D341Med (cell line): ENCODE measurements at regions not wholly inside any gene's neighbourhood (a gene's known extent, or its start where the extent isn't known, plus 50 kb on each side); places are given as distances from the start of the nearest gene placed in this dataset.
"Not testable (repeated sequence)": the region's sequence is repeated elsewhere in the genome, so short reads cannot be mapped to it uniquely, and the experiment has no call there.

Experiments
- DNase-seq: peaks from one replicate; pipeline ENCODE4 v3.0.0; 2012; ENCODE audit warnings: low spot score

- DNase-seq: not testable (repeated sequence)
Measured at GRCh38 chr15:84360902-84361301, 125.3 kb downstream of the GOLGA6L4 start.

- DNase-seq: not testable (repeated sequence)
Measured at GRCh38 chr15:84384421-84384820, 148.8 kb downstream of the GOLGA6L4 start.

GRCh38 chr15:84387086-84387485 lies 151.5 kb downstream of the GOLGA6L4 start:
- DNase-seq: no peak

- DNase-seq: not testable (repeated sequence)
Measured at GRCh38 chr15:84388201-84388600, 152.6 kb downstream of the GOLGA6L4 start.

GRCh38 chr15:84388638-84389037 lies 153.1 kb downstream of the GOLGA6L4 start:
- not testable (repeated sequence) for DNase-seq

GRCh38 chr15:84390324-84390723 lies 154.8 kb downstream of the GOLGA6L4 start:
- DNase-seq: not testable (repeated sequence)

- DNase-seq: no peak
Measured at GRCh38 chr15:84391191-84391590, 155.6 kb downstream of the GOLGA6L4 start.

- DNase-seq: not testable (repeated sequence)
Measured at GRCh38 chr15:84392020-84392419, 156.4 kb downstream of the GOLGA6L4 start.

- DNase-seq: not testable (repeated sequence)
Measured at GRCh38 chr15:84393386-84393936, 157.9 kb downstream of the GOLGA6L4 start.

- DNase-seq: not testable (repeated sequence)
Measured at GRCh38 chr15:84393966-84394365, 158.4 kb downstream of the GOLGA6L4 start.

- DNase-seq: not testable (repeated sequence)
Measured at GRCh38 chr15:84395384-84395783, 159.8 kb downstream of the GOLGA6L4 start.

- not testable (repeated sequence) for DNase-seq
Measured at GRCh38 chr15:84395881-84396280, 160.3 kb downstream of the GOLGA6L4 start.

GRCh38 chr15:84397066-84397465 lies 161.5 kb downstream of the GOLGA6L4 start:
- not testable (repeated sequence) for DNase-seq

GRCh38 chr15:84398087-84398486 lies 162.5 kb downstream of the GOLGA6L4 start:
- DNase-seq: not testable (repeated sequence)

GRCh38 chr15:84398763-84399701 lies 163.5 kb downstream of the GOLGA6L4 start:
- DNase-seq: peak; percentile 31

GRCh38 chr15:84400017-84400740 lies 164.6 kb downstream of the GOLGA6L4 start:
- DNase-seq: no peak

- DNase-seq: no peak
Measured at GRCh38 chr15:84400820-84401219, 165.2 kb downstream of the GOLGA6L4 start.

GRCh38 chr15:84401461-84401860 lies 165.9 kb downstream of the GOLGA6L4 start:
- DNase-seq: not testable (repeated sequence)

GRCh38 chr15:84401891-84402840 lies 166.6 kb downstream of the GOLGA6L4 start:
- DNase-seq: not testable (repeated sequence)

GRCh38 chr15:84402856-84403608 lies 167.5 kb downstream of the GOLGA6L4 start:
- no peak for DNase-seq

GRCh38 chr15:84409357-84409756 lies 173.8 kb downstream of the GOLGA6L4 start:
- DNase-seq: not testable (repeated sequence)
